Esophagus squamous epithelium (tissue), 4 donors: ENCODE measurements at regions not wholly inside any gene's neighbourhood (a gene's known extent, or its start where the extent isn't known, plus 50 kb on each side); places are given as distances from the start of the nearest gene placed in this dataset.

Source experiments
- CTCF ChIP-seq, 6 experiments: fragments of 450-650 bp in 4 of 6; fragments of 200-600 bp in 2 of 6; sonication (generic) in 2 of 6; IDR thresholded peaks; one replicate each; pipeline ENCODE4 v1.5.1; 2016 to 2019; ENCODE audit warnings: antibody characterized with exemption in 6 of 6, mild to moderate bottlenecking in 4 of 6, moderate library complexity in 4 of 6
- POLR2A ChIP-seq, 4 donors: fragments of 450-650 bp; IDR thresholded peaks; one replicate each; pipeline ENCODE4 v1.6.1; 2017; ENCODE audit warnings: antibody characterized with exemption in 4 of 4, mild to moderate bottlenecking in 4 of 4, moderate library complexity in 3 of 4

- TF ChIP-seq CTCF (IDR thresholded peaks at IDR 0.05) (no peak), POLR2A (IDR thresholded peaks at IDR 0.05) (no peak)
These were observed 620.7 kb upstream of the ZEB2 start for GRCh38 chr2:145140658-145141057.
